OCI-LY3 (cell line): ENCODE measurements at regions not wholly inside any gene's neighbourhood (a gene's known extent, or its start where the extent isn't known, plus 50 kb on each side); places are given as distances from the start of the nearest gene placed in this dataset.

Experiments
- H2AFZ ChIP-seq: fragments of 200-600, 300-600 bp; shearing (Covaris generic); 2 replicates; pipeline ENCODE4 v1.6.0; 2014; ENCODE audit warnings: antibody characterized with exemption, low read depth, low read length
- H3K27ac ChIP-seq: fragments of 200-600, 300-600 bp; sonication (generic); 2 replicates; pipeline ENCODE4 v1.5.1; 2014; ENCODE audit warnings: mild to moderate bottlenecking, low read length, moderate library complexity, mixed read lengths
- H3K27me3 ChIP-seq: fragments of 200-600, 300-600 bp; sonication (generic); 2 replicates; pipeline ENCODE4 v1.6.1; 2014; ENCODE audit warnings: low read depth, low read length, mixed read lengths
- H3K36me3 ChIP-seq: fragments of 200-600, 300-600 bp; sonication (generic); replicated peaks from 2 replicates; pipeline ENCODE3; 2014; ENCODE audit warnings: low read depth, low read length, mixed read lengths
- H3K4me1 ChIP-seq: fragments of 300-600, 200-600 bp; sonication (generic); 2 replicates; pipeline ENCODE4 v1.6.1; 2014; ENCODE audit warnings: low read length, mixed read lengths
- H3K4me2 ChIP-seq: fragments of 200-600, 300-600 bp; sonication (generic); 2 replicates; pipeline ENCODE4 v1.6.1; 2014; ENCODE audit warnings: low read length, mixed read lengths
- H3K4me3 ChIP-seq: fragments of 300-600, 200-600 bp; sonication (generic); 2 replicates; pipeline ENCODE4 v1.5.1; 2014; ENCODE audit warnings: antibody characterized with exemption, mild to moderate bottlenecking, low read length, moderate library complexity
- H3K79me2 ChIP-seq: fragments of 300-600, 200-600 bp; shearing (Covaris generic); 2 replicates; pipeline ENCODE4 v1.6.1; 2014; ENCODE audit warnings: mild to moderate bottlenecking, low read length, mixed read lengths
- H3K9ac ChIP-seq: fragments of 300-600, 200-600 bp; shearing (Covaris generic); 2 replicates; pipeline ENCODE4 v1.6.0; 2014; ENCODE audit warnings: mild to moderate bottlenecking, low read length, moderate library complexity
- H3K9me3 ChIP-seq: fragments of 200-600, 300-600 bp; shearing (Covaris generic); 2 replicates; pipeline ENCODE4 v1.6.1; 2014; ENCODE audit warnings: low read length, mixed read lengths; ENCODE audit not compliant: insufficient read depth
- H4K20me1 ChIP-seq: fragments of 200-600, 300-600 bp; sonication (generic); 2 replicates; pipeline ENCODE4 v1.6.1; 2016; ENCODE audit warnings: low read length, mixed read lengths; ENCODE audit not compliant: insufficient read depth
- EZH2phosphoT487 ChIP-seq: fragments of 200-600 bp; shearing (Covaris generic); IDR thresholded peaks from 2 replicates; pipeline ENCODE4 v1.6.1; 2018; ENCODE audit warnings: antibody characterized with exemption, mixed run types, low read depth
- TF ChIP-seq, protein P1 (sequence below): fragments of 200-600, 300-600 bp; sonication (generic); IDR thresholded peaks from 2 replicates; pipeline ENCODE4 v1.5.1; 2014; ENCODE audit warnings: antibody characterized with exemption, low read length, low read depth

DNA sequence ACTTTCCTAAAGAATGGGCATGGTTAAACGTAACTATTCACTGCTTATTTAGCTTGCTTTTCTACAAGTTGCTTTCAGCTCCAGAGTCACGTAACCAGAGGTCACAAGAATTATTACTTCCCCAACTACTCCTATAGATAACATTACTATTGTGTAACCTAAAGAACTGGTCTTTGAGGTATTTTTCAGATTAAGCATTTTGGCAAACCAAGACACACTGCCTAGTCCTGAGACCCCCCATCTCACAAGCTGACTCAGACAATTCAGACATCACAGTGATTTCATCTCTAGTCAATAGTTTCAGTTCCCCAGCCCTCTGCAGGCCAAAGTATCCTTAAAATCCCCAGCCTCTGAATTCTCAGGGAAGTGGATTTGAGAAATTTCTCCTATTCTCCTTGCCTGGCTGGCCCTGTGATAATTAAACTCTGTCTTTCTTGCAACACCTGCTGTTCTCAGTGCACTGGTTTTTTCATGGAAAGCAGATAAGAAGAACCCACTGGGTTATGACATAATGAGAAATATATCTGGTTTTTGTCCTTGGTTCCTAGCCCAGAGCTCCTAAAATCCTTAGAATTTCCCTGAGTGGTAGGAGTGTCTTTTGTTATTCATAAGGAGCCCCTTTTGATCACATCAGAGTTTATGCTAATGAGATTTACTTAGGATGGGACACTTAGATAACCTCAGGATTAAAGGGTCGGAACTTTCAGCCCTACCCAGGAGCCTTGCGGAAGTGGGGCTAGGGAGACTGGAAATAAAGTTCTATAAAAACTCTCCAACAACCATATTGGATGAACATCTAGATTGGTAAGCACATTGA lies 1310.8 kb upstream of the CHAC2 start:
- Histone ChIP-seq H3K4me2 (peak overlapping the region; percentile 40), H3K27ac (no peak overlapping the region), H3K36me3 (no peaks in the 10 kb centered on the region)

DNA sequence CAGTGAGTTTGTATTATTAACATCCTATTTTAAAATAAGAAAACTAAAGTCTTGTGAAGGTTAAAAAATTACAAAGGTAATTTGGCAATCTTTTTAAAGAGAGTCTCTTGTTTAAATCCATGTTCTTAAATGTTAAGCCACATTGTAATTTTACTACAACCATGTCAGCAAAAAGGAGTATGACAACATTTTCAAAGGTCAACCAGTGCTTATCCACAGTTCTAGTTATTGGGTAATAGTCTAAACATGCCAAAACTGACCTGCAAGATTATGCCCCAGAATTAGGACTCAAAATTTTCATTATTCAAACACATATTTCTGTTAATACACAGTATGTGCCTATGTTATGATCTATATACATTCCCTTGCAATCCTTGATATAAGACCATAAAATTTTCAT lies 1312.6 kb upstream of the CHAC2 start:
- Histone ChIP-seq H3K4me3 (no peak overlapping the region), H3K79me2 (no peaks in the 10 kb centered on the region), H3K9me3 (no peaks in the 10 kb centered on the region), H3K9ac (no peak overlapping the region), H3K4me2 (no peak overlapping the region), H2AFZ (no peak overlapping the region), H3K36me3 (no peaks in the 10 kb centered on the region), H3K27me3 (no peaks in the 10 kb centered on the region), H4K20me1 (no peaks in the 10 kb centered on the region), H3K27ac (no peak overlapping the region), H3K4me1 (peaks cover 11% of the 10 kb centered on the region)
- TF ChIP-seq, protein P1, sequence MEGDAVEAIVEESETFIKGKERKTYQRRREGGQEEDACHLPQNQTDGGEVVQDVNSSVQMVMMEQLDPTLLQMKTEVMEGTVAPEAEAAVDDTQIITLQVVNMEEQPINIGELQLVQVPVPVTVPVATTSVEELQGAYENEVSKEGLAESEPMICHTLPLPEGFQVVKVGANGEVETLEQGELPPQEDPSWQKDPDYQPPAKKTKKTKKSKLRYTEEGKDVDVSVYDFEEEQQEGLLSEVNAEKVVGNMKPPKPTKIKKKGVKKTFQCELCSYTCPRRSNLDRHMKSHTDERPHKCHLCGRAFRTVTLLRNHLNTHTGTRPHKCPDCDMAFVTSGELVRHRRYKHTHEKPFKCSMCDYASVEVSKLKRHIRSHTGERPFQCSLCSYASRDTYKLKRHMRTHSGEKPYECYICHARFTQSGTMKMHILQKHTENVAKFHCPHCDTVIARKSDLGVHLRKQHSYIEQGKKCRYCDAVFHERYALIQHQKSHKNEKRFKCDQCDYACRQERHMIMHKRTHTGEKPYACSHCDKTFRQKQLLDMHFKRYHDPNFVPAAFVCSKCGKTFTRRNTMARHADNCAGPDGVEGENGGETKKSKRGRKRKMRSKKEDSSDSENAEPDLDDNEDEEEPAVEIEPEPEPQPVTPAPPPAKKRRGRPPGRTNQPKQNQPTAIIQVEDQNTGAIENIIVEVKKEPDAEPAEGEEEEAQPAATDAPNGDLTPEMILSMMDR, result no peak
- TF ChIP-seq EZH2phosphoT487, result no peak

More for the DNA sequence above, 1310.8 kb upstream of the CHAC2 start:
- Histone ChIP-seq H3K4me1 (peaks cover 11% of the 10 kb centered on the region), H4K20me1 (no peaks in the 10 kb centered on the region), H3K4me3 (no peak overlapping the region), H3K9me3 (no peaks in the 10 kb centered on the region), H3K27me3 (no peaks in the 10 kb centered on the region), H3K9ac (no peak overlapping the region), H3K79me2 (no peaks in the 10 kb centered on the region), H2AFZ (peak overlapping the region; percentile 54)
- TF ChIP-seq, protein P1, result no peak
- TF ChIP-seq EZH2phosphoT487, result no peak

DNA sequence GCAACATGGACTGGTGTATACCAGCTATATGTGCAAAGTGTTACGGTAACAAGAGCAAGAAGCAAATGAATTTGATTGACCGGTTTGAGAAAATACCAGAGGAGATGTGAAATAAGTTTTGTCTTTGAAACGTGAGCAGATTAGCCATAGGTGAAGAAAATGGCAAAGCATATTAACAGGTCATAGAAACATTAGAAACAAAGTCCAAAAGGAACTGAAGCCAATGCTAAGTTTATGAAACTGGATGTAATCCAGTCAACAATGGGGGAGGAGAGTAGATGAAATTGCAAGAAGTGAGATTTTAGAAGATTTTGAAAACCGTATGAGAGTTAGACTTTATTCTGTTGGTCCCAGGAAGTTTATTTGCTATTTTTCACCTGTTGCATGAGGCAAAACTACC lies 1315.4 kb upstream of the CHAC2 start:
- Histone ChIP-seq H3K9me3 (no peaks in the 10 kb centered on the region), H3K36me3 (no peaks in the 10 kb centered on the region), H3K27ac (no peak overlapping the region), H3K9ac (no peak overlapping the region), H2AFZ (no peak overlapping the region), H3K79me2 (no peaks in the 10 kb centered on the region), H3K4me2 (no peak overlapping the region), H3K4me3 (no peak overlapping the region), H3K27me3 (no peaks in the 10 kb centered on the region), H3K4me1 (peaks cover 11% of the 10 kb centered on the region), H4K20me1 (no peaks in the 10 kb centered on the region)
- no peak for TF ChIP-seq EZH2phosphoT487
- TF ChIP-seq, protein P1, result no peak

DNA sequence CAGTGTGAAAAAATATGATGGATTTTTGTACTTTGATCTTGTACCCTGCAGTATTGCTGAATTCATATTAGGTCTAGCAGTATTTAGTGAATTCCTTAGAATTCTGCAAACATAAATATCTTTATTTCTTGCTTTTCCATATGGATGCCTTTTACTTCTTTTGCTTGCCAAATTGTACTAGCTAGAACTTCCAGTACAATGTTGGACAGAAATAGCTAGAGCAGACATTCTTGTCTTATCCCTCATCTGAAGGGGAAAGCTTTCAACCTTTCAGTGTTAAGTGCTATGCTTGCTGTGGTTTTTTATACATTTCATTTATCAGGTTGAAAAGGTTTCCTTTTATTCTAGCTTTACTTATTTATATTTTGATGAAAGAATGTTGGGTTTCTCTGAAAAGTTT lies 1321.9 kb upstream of the CHAC2 start:
- H3K4me1 ChIP-seq, result peaks cover 9% of the 10 kb centered on the region; the same call in 1 of the 2 replicates
- no peak overlapping the region for H3K9ac ChIP-seq
- TF ChIP-seq EZH2phosphoT487, result no peak
- no peak overlapping the region for H3K27ac ChIP-seq
- no peaks in the 10 kb centered on the region for H3K36me3 ChIP-seq
- H3K9me3 ChIP-seq, result no peaks in the 10 kb centered on the region
- no peak overlapping the region for H3K4me2 ChIP-seq
- no peaks in the 10 kb centered on the region for H3K79me2 ChIP-seq
- H2AFZ ChIP-seq, result no peak overlapping the region
- no peaks in the 10 kb centered on the region for H4K20me1 ChIP-seq
- H3K27me3 ChIP-seq, result no peaks in the 10 kb centered on the region
- no peak overlapping the region for H3K4me3 ChIP-seq
